K562 (cell line): ENCODE measurements at regions not wholly inside any gene's neighbourhood (a gene's known extent, or its start where the extent isn't known, plus 50 kb on each side); places are given as distances from the start of the nearest gene placed in this dataset.

Experiments used
- EZH2 ChIP-seq: IDR thresholded peaks from 2 replicates; pipeline ENCODE4 v1.6.1; 2012; ENCODE audit warnings: low read depth, mild to moderate bottlenecking, inconsistent platforms, low read length, borderline replicate concordance
- GTF2F1 ChIP-seq: IDR thresholded peaks from 2 replicates; pipeline ENCODE4 v1.6.1; 2011; ENCODE audit warnings: low read depth, low read length, improper control_type of control experiment
- HMG20A ChIP-seq: fragments of 450-650 bp; formaldehyde crosslinking; conservative IDR thresholded peaks from 2 replicates; pipeline ENCODE4 v1.4.0; 2020; ENCODE audit warnings: mild to moderate bottlenecking, mixed read lengths
- MAZ ChIP-seq, 2 experiments: fragments of 450-650 bp in 1 of 2; sonication (generic) in 1 of 2; formaldehyde crosslinking; IDR thresholded peaks in 1 of 2; conservative IDR thresholded peaks in 1 of 2; 2 replicates each; pipeline versions ENCODE4 v1.4.0 to v1.5.0; 2020; ENCODE audit warnings: mild to moderate bottlenecking in 1 of 2, missing genetic modification reagents in 1 of 2
- PHF8 ChIP-seq: fragments of 200-600 bp; sonication (generic); IDR thresholded peaks from 2 replicates; pipeline ENCODE4 v1.6.1; 2012; ENCODE audit warnings: mixed run types, mild to moderate bottlenecking, inconsistent platforms, low read length, moderate library complexity, borderline replicate concordance
- POLR2A ChIP-seq: fragments of 450-650 bp; conservative IDR thresholded peaks from 2 replicates; pipeline ENCODE4 v1.6.1; 2016
- RNF2 ChIP-seq: sonication (generic); IDR thresholded peaks from 2 replicates; pipeline ENCODE4 v1.6.1; 2016
- U2AF2 ChIP-seq: fragments of 200-400 bp; formaldehyde crosslinking; optimal IDR thresholded peaks from 2 replicates; pipeline ENCODE3; 2017; ENCODE audit warnings: low read depth, mild to moderate bottlenecking, low read length
- ZNF324 ChIP-seq: fragments of 250-450 bp; sonication (Bioruptor Pico); IDR thresholded peaks from 2 replicates; pipeline ENCODE4 v1.4.0; 2020; ENCODE audit warnings: mild to moderate bottlenecking
- TF ChIP-seq, protein P1 (sequence below), 3 experiments: IDR thresholded peaks in 2 of 3; conservative IDR thresholded peaks in 1 of 3; 2 replicates each; pipeline ENCODE4 v1.5.1; 2011 to 2012; ENCODE audit warnings: low read length in 3 of 3, mild to moderate bottlenecking in 3 of 3, control low read depth in 2 of 3, improper control_type of control experiment in 1 of 3, inconsistent platforms in 1 of 3, low read depth in 1 of 3, mixed read lengths in 1 of 3, moderate library complexity in 1 of 3; ENCODE audit not compliant: insufficient read depth in 2 of 3

DNA sequence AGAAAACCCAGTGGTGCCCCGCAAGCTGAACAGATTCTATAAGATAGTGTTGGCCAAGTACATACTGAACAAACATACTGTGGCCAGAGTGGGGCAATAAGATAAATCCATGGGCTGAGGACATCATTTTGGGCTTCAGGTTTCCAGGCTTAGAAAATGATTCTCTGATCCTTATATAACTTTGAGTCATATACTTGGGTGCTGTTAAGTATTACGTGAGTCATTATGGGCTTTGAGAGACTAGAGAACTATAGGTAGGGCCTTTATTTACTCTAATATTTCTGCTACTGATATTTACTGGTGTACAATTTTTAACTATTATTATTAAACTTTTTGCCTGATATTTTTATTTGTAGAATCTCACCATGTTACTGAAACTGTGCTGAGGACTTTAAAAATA lies 586.1 kb downstream of the CENPC start:
- TF ChIP-seq, protein P1, sequence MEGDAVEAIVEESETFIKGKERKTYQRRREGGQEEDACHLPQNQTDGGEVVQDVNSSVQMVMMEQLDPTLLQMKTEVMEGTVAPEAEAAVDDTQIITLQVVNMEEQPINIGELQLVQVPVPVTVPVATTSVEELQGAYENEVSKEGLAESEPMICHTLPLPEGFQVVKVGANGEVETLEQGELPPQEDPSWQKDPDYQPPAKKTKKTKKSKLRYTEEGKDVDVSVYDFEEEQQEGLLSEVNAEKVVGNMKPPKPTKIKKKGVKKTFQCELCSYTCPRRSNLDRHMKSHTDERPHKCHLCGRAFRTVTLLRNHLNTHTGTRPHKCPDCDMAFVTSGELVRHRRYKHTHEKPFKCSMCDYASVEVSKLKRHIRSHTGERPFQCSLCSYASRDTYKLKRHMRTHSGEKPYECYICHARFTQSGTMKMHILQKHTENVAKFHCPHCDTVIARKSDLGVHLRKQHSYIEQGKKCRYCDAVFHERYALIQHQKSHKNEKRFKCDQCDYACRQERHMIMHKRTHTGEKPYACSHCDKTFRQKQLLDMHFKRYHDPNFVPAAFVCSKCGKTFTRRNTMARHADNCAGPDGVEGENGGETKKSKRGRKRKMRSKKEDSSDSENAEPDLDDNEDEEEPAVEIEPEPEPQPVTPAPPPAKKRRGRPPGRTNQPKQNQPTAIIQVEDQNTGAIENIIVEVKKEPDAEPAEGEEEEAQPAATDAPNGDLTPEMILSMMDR (IDR thresholded peaks at IDR 0.05 in 2 of 3, conservative IDR thresholded peaks at IDR 0.05 in 1 of 3; ENCODE audit: insufficient read depth in 2 of 3, low read depth in 1 of 3, low read length in 3 of 3) = no peak
- TF ChIP-seq RNF2 (no peak), PHF8 (no peak), U2AF2 (no peak), GTF2F1 (no peak), POLR2A (no peak), EZH2 (no peak), HMG20A (CRISPR knock-in tag) (no peak), MAZ (CRISPR knock-in tag; conservative IDR thresholded peaks at IDR 0.05 in 1 of 2, IDR thresholded peaks at IDR 0.05 in 1 of 2) (no peak), ZNF324 (no peak)
